ENCODE measurements at regions not wholly inside any gene's neighbourhood (a gene's known extent, or its start where the extent isn't known, plus 50 kb on each side); places are given as distances from the start of the nearest gene placed in this dataset.
"Not testable (repeated sequence)": the region's sequence is repeated elsewhere in the genome, so short reads cannot be mapped to it uniquely, and the experiment has no call there.

DNA sequence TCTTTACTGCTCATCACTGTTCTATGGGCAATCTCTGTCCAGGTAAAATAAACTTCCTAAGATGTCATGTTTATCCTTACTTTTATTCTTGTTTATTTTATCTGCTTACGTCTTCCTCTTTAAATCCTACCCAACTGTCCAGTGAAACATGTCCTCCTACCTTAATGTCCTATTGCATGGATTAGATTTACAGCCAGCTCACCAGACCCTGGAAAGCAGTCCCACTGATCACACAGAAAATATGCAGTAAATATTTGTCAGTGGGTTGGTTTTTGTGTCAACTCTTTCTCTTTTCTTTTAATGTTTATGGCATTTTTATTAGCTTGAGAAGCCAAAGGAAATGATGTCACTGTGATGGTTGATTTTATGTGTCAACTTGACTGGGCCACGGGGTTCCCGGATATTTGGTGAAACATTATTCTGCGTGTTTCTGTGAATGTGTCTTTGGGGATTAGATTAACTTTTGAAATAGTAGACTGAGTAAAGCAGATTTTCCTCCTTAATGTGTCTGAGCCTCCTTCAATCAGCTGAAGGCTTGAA, 258.3 kb downstream of the SRGAP2C start:
- no peak for DNase-seq

DNA sequence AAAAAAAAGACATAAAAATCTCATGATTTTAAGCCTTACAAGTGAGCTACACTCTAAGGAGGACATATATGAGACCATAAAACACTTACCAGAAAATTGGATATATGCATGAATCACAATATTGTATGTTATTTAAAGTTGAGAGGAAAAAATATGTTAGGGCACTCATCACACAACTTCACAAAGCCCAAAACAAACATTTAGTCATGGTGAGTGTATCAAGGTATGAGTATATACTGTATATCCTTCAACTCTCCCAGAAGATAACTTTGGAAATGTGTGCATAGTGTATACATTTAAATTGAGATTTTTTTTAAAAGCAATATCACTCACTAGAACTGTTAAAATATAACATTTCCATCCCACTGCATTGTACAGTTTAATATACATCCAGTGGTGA, 259.3 kb downstream of the SRGAP2C start:
- DNase-seq, result no peak

DNA sequence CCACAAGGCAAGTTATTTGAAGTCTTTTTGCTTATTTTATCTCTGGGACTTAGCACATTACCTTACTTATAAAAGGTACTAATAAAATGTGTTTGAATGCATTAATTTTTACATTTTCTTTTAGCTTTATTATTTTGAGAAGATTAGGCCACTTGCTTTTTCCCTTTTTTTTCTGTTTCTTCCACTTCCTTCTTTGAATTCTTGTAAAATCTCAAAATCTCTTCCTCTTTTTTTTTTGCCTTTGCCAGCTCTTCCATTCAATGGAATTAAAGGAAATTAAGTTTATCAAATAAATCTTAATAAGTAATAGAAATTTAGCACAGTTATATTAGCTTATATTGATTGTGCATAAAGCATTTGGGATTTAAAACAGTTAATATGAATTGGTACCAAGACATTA, 260.9 kb downstream of the SRGAP2C start:
- no peak for DNase-seq

DNA sequence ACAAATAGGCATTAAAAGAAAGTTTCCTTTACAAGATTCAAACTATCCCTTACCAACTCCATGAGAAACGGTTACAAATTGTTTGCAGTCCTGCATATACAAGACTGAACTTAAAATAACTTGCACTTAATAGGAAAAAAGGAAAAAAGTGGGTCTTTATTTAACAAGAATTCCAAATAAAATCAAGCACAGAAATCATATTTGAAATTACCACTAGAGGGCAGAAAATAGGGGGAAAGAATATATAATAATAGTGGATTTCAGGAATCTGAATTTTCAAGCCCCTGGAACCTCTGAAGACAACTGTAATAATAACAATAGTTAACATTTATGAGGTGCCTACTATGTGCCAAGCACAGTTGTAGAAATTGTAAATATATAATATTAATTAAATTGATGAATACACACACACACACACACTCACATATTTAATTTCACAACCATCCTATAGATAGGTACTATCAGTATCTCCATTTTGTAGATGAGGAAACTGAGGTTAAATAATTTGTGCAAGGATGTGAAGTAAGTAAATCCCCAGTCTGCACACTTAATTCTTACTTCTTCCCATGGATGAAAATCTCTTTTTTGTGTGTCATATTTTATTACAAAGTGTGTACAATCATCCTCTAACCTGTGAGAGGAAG, 262.6 kb downstream of the SRGAP2C start:
- DNase-seq, result peak; percentile 1 to 5

DNA sequence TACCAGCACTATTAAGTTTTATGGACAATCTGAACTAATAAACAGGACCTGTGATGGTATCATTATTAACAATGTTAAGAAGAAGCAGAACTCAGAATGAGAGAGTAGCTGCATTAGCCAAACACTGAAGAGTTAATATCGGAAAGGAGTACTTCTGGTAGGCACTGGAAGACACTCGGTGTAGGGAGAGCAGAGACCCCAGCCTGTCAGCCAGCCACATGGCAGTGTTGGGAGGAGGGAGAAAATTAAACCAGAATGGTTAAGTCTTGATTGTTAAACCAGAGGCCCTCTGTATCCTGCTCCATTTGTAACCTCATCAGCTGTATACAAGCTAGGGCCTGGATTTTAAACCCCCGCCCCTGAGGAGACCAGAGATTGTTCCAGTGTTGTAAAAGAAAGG, 263.3 kb downstream of the SRGAP2C start:
- DNase-seq, result not testable (repeated sequence)

DNA sequence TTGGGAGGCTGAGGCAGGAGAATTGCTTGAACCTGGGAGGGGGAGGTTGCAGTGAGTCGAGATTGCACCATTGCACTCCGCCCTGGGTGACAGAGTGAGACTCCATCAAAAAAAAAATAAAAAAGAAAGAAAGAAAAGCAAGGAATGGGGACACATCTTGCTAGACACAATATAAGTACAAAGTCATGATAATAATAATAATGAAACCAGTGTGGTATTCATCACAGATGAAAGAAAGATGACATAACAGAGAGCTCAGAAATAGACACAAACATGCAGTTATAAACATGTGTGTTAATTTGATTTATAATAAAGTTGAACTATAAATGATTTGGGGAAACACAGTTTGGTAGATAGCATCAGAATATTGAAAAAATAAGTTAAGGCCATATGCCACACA, 264.1 kb downstream of the SRGAP2C start:
- DNase-seq, result no peak

DNA sequence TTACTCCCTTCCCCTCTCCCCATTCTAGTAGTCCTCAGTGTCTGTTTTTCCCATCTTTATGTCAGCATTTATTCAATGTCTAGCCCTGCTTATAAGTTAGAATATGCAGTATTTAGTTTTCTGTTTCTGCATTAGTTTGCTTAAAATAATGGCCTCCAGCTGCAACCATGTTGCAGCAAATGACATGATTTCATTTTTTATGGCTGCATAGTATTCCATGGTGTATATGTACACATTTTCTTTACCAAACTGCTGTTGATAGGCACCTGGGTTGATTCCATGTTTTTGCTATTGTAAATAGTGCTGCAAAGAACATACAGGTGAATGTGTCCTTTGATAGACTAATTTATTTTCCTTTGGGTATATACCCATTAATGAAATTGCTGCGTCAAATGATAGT, 267.7 kb downstream of the SRGAP2C start:
- DNase-seq, result no peak

DNA sequence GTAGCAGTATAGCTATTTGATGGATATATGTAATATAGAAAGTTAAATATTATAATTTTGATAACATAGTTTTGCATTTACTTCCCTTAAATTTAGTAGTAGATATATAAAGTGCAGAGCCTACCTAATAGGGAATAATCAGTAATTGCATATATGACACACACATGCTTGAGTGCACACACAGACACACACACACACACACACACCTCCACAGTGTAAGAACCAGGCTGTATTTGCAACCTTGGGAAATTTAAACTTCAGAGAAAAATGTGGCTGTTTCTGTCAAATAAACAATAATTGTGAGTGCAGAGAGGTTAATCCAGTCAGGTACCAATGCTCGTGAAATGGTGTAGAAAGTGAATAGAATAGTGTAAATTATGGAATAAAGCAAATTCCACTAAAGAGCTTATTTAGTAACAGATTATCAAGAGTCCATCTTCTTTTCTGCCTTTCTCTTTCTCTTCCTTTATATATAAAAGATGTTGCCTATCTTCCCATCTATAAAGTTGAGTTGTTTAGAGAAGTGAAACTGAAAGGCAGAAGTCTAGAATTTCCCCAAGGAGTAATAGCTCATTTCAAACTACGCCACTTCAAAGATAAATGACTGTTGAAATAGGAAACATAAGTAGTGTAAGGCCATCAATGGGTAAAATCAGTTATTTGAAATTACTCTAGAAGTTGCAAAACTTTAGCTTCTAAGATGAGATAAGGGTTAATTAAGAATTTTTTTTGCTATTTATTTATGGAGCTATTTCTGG, 273.7 kb downstream of the SRGAP2C start:
- peak; percentile 3 to 16 for DNase-seq

DNA sequence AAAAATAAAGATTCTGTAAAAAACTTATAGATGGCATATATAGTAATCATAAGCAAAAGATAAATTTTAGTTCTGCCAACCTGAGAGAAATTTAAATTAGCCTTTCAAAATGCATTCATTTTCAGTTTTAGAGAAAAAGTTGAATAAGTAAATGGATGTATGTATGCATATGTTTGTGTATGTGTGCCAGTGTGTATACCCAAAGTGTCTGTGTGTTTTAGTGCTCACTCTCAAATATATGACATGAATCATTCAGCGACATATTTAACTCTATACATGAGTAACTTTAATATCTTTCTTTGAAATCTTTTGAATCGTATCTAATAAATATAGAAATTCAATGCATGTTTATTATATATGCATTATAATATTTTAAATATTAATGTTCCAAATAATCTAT, 274.5 kb downstream of the SRGAP2C start:
- DNase-seq, result no peak

DNA sequence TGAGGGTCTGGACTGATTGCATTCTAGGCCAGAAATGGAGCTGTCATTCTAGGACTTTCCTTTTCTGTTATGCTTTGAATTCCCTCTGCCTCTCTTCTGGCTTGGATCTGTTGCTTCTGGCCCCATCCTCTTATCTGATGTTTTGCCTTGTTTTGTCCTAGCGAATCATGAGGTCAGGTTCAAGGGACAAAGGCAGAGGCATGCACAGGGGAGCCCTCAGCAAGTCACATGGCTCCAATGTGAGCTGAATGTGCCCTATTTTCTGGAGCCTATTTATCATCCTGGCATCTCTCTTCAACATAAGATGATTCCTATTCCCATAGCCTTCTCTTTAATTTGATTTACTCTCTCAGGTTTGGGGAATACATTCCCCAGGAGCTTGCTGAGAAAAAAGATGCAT, 284.6 kb downstream of the SRGAP2C start:
- not testable (repeated sequence) for DNase-seq

DNA sequence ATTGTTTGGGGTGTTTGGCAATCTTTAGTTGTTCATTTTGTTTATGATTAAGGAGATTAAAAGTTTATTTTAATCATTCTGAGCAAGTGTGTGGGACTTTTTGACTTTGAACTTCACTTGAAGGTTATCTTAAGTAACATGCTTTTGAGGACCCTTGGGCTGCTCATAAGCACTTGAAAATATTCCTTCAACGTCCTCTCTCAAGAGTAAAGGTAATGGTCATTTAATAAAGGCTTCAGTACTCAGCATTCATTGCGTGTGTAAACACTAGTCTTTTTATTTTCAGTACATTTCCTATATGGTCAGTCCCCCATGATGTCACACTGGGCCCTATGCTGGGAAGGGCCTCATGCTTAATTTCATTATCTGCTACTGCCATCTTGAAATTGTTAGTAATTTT, 285.6 kb downstream of the SRGAP2C start:
- not testable (repeated sequence) for DNase-seq

DNA sequence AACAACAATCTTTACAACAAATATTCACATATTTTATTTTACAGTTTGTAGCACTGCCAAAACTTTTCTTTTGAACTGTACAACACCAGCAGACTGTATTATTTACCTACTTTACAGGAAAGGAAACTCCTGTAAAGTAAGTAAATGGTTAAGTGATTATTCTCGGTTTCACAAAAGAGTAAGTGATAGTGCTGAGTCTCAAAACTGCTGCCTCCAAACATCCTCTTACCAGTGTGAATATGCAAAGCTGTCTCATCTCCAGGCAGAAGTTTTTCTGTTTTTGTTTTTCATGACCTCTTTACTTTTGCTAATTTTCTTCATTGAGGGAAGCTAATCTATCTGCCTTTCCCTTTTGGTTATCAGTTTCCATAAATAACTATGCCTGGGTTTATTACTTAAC, 286.7 kb downstream of the SRGAP2C start:
- DNase-seq, result no peak

DNA sequence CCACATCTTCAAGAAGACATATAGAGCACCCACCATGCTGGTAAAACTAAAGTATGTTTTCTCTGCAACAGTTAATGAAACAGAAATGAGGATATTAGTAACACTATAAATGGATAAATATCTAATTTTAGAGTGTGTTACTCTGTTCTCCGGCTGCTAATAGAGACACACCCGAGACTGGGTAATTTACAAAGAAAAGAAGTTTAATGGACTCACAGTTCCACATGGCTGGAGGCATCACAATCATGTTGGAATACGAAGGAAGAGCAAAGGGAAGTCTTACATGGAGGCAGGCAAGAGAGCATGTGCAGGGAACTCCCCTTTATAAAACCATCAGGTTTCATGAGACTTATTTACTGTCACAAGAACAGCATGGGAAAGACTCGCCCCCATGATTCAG, 287.2 kb downstream of the SRGAP2C start:
- no peak for DNase-seq

DNA sequence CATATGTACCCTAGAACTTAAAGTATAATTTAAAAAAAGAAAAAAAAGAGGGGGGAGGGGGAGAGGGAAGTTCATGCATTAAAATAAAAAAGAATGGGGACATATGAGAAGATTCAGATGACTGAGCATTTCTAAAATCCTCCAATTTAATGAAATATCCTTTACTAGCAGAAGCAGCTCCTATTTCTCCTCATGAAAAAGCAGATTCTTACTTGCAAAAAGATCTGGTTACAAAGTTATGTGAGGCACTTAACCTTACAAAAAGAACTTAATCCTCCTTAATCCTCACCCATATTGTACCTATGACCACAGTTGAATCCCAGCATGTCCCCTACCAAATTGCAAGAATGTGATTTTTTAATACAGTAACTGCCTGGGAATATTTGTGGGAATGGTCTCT, 298.5 kb downstream of the SRGAP2C start:
- DNase-seq, result no peak

DNA sequence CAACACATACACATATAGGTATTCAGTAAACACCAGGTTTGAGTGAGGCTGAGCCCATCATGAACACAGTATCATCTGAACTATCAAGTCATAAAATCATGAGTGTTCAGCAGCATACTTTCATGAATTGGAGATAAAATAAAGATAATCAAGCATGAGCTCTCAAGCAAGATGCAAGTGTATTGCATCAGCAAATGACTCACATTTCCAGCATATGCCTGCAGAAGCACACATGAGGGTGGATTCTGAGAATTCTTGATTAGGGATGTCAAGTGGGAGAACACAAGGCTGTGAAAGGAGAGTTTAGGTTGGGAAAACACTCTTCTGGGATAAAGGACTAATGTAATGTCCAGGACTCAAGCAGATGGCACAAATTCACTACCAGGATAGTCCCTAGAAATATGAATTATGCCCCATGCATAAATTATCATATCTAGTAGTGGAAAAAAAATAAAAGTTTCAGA, 299.2 kb downstream of the SRGAP2C start:
- DNase-seq, result no peak

DNA sequence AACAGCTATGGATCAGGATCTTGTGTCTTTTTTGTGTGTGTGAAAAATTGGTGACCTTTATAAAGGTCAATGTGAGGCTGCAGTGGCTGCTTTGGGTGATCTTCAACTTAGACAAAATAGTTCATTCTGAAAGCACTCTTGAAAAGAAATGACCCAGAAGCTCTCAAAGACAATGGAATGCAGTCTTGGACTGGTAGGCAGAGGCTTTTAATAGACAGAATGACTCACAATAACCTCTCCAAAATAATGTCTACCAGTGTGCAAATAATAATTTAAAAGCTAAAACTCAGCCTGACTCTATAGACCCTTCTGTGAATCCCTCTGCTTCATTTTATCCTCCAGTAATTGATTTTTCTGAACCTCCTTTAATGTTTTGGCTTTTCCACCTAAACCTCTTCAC, 310.0 kb downstream of the SRGAP2C start:
- DNase-seq, result not testable (repeated sequence)

DNA sequence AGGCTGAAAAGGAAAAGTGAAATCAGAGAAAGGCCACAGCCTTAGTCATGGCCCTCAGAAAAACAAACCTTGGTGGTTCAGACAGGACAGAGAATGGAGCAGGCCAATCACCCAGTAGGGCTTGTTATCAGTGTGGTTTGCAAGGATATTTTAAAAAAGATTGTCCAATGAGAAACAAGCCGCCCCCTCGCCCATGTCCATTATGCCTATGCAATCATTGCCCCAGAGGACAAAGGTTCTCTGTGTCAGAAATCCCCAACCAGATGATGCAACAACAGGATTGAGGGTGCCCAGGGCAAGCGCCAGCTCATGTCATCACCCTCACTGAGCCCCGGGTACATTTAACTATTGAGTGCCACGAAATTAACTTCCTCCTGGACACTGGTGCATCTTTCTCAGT, 326.7 kb downstream of the SRGAP2C start:
- not testable (repeated sequence) for DNase-seq

DNA sequence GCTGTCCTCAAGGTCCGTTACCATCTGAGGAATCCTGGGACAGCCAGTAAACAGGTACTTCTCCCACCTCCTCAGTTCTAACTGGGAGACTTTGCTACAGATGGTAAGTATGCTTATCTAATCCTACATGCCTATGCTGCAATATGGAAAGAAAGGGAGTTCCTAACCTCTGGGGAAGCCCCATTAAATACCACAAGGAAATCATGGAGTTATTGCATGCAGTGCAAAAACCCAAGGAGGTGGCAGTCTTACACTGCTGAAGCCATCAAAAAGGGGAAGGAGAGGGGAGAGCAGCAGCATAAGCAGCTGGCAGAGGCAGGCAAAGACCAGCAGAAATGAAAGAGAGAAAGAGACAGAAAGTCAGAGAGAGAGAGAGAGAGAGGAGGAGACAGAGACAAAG, 327.1 kb downstream of the SRGAP2C start:
- DNase-seq, result peak in 1 of 2 experiments; percentile 11

DNA sequence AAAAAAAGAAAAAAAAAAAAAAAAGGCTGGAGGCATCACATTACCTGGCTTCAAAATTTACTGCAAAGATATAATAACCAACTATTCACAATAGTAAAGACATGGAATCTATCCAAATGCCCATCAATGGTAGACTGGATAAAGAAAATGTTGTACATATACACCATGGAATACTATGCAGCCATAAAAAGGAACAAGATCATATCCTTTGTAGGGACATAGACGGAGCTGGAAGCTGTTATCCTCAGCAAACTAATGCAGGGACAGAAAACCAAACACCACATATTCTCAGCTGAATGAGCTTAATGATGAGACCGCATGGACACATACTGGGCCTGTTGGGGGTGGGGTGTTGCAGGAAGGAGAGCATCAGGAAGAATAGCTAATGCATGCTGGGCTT, 330.5 kb downstream of the SRGAP2C start:
- no peak for DNase-seq

DNA sequence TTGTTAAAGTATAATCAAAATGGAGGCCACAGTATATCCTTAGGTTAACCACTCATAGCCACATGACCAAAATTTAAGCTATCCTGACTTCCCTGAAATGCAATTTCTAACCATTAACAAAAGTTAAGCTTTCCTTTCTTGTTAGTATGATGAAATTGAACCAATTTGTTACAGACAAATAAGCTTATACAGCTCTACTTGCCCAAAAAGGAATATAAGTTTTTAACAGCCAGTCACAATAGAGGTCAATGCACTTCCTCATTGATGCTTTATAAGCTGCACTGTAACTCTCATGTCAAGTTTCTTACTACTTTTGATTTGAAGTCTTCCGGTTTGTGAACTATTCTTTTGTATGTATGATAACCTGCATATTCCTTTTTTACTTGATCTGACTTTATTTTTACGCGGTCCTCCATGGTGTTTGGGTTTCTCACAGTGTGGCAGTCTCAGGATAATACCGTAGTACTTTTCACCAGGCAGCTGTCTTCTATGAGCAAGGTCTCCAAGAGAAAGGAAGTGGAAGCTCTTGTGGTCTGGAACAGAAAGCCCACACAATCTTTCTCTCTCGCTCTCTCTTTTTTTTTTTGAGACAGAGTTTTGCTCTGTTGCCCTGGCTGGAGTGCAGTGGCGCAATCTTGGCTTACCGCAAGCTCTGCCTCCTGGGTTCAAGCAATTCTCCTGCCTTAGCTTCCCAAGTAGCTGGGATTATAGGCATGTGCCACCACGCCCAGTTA, 331.6 kb downstream of the SRGAP2C start:
- peak; percentile 92 to 95 for DNase-seq

DNA sequence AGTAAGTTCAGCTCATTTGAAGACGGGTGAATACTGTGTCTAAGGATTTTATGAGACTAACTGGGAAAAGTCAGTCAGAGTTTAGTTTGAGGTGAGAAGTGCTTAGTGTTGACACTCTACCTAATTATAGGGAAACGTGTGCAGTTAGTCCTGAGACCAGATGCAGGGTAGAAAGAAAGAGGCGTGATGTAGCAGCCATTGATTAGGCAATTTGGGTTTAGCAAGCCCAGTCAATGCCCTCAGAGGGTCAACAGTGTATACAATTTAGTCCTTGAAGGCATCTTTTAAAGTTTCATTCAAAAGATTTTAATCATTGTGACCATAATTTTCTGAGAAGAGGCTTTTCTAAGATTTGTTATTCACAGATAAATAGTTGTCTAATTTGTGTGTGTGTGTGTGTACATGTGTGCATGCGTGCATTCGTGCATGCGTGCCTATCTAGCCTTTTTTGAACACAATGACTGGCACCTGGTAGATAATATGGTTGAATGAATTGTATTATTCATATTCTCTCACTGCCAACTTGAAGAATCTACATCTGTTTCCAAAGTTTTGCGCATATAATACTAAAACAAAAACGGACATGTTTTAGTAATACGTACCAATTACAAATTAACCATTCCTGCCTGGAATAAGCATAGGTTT, 332.9 kb downstream of the SRGAP2C start:
- no peak for DNase-seq

DNA sequence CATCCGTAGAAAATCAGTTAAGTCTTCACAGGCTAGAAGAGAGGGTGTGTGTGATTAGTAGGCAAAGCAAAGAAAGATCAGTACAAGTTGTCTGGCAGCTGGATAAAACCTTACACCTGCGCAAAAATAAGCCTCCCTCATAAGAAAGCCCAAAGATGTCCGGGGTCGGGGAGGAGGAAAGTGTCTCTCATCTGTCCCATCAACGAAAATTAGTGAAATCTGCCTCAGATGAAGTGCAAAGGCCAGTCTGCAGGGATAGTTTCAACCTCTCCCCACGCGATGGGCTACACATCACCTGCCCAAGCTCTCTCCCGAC, 333.9 kb downstream of the SRGAP2C start:
- DNase-seq, result no peak

DNA sequence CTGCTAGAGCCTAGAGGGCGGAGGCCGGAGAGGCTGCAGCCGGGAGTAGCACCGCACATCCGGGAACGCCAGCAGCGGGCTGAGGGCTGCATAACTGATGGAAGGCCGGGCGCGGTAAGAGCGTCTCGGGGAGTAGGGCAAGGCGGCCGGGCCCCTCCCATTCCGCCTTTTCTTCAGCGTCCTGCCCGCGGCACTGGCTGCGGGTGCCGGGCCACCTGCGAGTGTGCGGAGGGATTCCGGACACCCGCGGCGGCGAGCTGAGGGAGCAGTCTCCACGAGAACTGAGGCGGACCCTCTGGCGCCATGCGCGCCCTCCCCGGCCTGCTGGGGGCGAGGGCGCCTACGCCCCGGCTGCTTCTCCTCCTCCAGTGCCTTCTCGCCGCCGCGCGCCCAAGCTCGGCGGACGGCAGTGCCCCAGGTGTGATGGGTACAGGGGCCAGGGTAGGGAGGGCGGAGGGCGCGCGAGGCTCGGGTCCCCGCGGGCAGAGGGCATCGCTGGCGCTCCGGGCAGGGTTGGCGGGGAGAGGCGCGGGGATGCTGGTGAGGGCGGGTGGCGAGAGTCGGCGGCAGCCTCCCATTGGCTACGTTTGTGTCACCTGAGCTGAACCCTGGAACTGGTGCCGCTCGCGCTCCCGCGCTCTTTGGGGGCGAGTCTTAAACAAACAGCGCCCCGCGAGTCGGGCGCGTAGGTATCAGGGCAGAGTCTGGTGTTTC, 334.4 kb downstream of the SRGAP2C start:
- DNase-seq, result peak; percentile 43 to 50

Measured in Kasumi-1 (cell line).